Calu3 (cell line): ENCODE measurements at regions not wholly inside any gene's neighbourhood (a gene's known extent, or its start where the extent isn't known, plus 50 kb on each side); places are given as distances from the start of the nearest gene placed in this dataset.

Experiments used
- BruUV-seq: library from RNA; stranded (reverse); fragments of 400-500 nt; replicated peaks from 2 replicates; lab custom pipeline; 2021; lab: Mats Ljungman, UMichigan
- CTCF ChIA-PET: fragments of 300-600 bp; sonication (Branson Sonifier 250); formaldehyde crosslinking; loops from one replicate; lab custom pipeline; 2022; ENCODE audit warnings: antibody characterized with exemption; lab: Charles Lee
- DNase-seq: peaks from one replicate; pipeline ENCODE4 v3.0.0; 2022
- H3K27ac Mint-ChIP-seq: one replicate; pipeline ENCODE4 v1.8.0; 2022; ENCODE audit warnings: mixed read lengths; ENCODE audit not compliant: unreplicated experiment
- H3K27me3 Mint-ChIP-seq: one replicate; pipeline ENCODE4 v1.8.0; 2022; ENCODE audit warnings: mixed read lengths; ENCODE audit not compliant: unreplicated experiment
- H3K36me3 Mint-ChIP-seq: one replicate; pipeline ENCODE4 v1.8.0; 2022; ENCODE audit warnings: mild to moderate bottlenecking, moderate library complexity, mixed read lengths; ENCODE audit not compliant: insufficient read depth, unreplicated experiment
- H3K4me1 Mint-ChIP-seq: one replicate; pipeline ENCODE4 v1.8.0; 2022; ENCODE audit warnings: mild to moderate bottlenecking, low read depth, mixed read lengths; ENCODE audit not compliant: unreplicated experiment
- H3K4me3 Mint-ChIP-seq: one replicate; pipeline ENCODE4 v1.8.0; 2022; ENCODE audit warnings: mild to moderate bottlenecking, low read depth, moderate library complexity, mixed read lengths; ENCODE audit not compliant: unreplicated experiment
- H3K9me3 Mint-ChIP-seq: one replicate; pipeline ENCODE4 v1.8.0; 2022; ENCODE audit warnings: low read depth, mixed read lengths; ENCODE audit not compliant: unreplicated experiment
- CTCF ChIP-seq: fragments of 200-600 bp; IDR thresholded peaks from one replicate; pipeline ENCODE4 v1.8.0; 2022; ENCODE audit warnings: antibody characterized with exemption; ENCODE audit not compliant: unreplicated experiment
- intact Hi-C: fragments of 100-400 bp; cut with micrococcal nuclease; formaldehyde crosslinking; loops from one replicate; pipeline ENCODE4 v1.10.0; 2022; ENCODE audit not compliant: unreplicated experiment

- BruUV-seq: no TSS peak
- Mint-ChIP-seq H3K4me3 (peak overlapping the region; percentile 28), H3K27ac (peak overlapping the region; percentile 97), H3K27me3 (no peaks in the 10 kb centered on the region), H3K36me3 (peaks cover 19% of the 10 kb centered on the region), H3K9me3 (no peaks in the 10 kb centered on the region), H3K4me1 (peaks cover 52% of the 10 kb centered on the region)
- no peak for TF ChIP-seq CTCF
- intact Hi-C loops: loop anchor here (5.0 kb wide), 1 partner anchor 81 kb away; no protein-coding TSS in a partner anchor
- CTCF ChIA-PET: interaction anchor here (1.6 kb wide), 1 partner anchor 83 kb away, joined by 3 read pairs; no protein-coding TSS in a partner anchor
- peak; percentile 81 for DNase-seq
Observed at GRCh38 chr18:60892855-60893254, 440.4 kb upstream of the CDH20 start.

DNA sequence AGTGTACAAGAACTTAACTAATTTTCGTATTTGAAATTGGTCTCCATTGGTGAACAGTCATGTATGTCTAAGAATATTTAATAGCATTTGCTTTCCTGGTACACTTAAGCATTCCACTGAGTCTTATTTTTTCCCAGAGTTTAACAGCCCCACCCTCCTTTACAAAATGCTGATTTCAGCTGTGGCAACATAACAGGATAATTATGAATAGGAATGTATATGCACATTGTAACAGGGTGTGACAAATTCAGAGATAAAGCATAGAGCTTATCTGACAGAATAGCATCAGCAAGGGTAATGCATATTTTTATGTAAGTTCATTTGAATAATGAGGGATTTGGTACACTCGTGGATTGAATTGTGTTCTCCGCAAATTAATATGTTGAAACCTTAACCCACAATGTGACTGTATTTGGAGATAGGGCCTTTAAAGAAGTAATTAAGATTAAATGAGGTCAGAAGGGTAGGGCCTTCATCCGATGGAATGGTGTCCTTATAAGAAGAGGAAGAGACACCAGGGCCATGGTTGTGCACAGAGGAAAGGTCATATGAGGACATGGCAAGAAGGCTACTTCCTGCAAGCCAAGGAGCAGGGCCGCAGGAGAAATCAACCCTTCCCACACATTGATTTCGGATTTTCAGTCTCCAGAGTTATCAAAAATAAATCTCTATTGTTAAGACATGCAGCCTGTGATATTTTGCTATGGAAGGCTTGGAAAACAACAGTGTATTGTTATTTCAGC is 439.7 kb upstream of the CDH20 start:
- Mint-ChIP-seq H3K36me3 (peaks cover 19% of the 10 kb centered on the region), H3K27me3 (no peaks in the 10 kb centered on the region), H3K27ac (peak overlapping the region; percentile 97), H3K9me3 (no peaks in the 10 kb centered on the region), H3K4me3 (peak overlapping the region; percentile 28), H3K4me1 (peaks cover 52% of the 10 kb centered on the region)
- no TSS peak for BruUV-seq
- intact Hi-C loops: loop anchor here (5.0 kb wide), 1 partner anchor 81 kb away; no protein-coding TSS in a partner anchor
- CTCF ChIA-PET: interaction anchor here (0.5 to 0.6 kb wide), 2 partner anchors 31 to 84 kb away, joined by 3 to 4 read pairs; no protein-coding TSS in a partner anchor
- DNase-seq: peak; percentile 16
- no peak for TF ChIP-seq CTCF

- H3K27ac Mint-ChIP-seq: peak overlapping the region; percentile 97
Observed at GRCh38 chr18:60894254-60894945, 438.8 kb upstream of the CDH20 start.

More at GRCh38 chr18:60894254-60894945, 438.8 kb upstream of the CDH20 start:
- Mint-ChIP-seq H3K4me1 (peaks cover 52% of the 10 kb centered on the region), H3K27me3 (no peaks in the 10 kb centered on the region), H3K9me3 (no peaks in the 10 kb centered on the region), H3K4me3 (peak overlapping the region; percentile 36), H3K36me3 (peaks cover 19% of the 10 kb centered on the region)
- peak; percentile 26 for DNase-seq
- CTCF ChIA-PET: interaction anchor here (0.5 kb wide), 1 partner anchor 85 kb away, joined by 3 read pairs; no protein-coding TSS in a partner anchor
- BruUV-seq: no TSS peak
- TF ChIP-seq CTCF: no peak
- intact Hi-C loops: loop anchor here (5.0 kb wide), 1 partner anchor 82 kb away; no protein-coding TSS in a partner anchor
